T-helper 2 cell treated with Interferon-gamma antibody and Interleukin-4, amounts not matched to agents 5 μg/mL and 100 μg/mL, for 36 hours (primary cell): ENCODE measurements at regions not wholly inside any gene's neighbourhood (a gene's known extent, or its start where the extent isn't known, plus 50 kb on each side); places are given as distances from the start of the nearest gene placed in this dataset.

Source experiments
- DNase-seq: peaks from one replicate; pipeline ENCODE4 v3.0.0; 2021; ENCODE audit warnings: low spot score
- H3K27ac Mint-ChIP-seq: one replicate; pipeline ENCODE4 v1.8.0; 2021; ENCODE audit warnings: mild to moderate bottlenecking, mixed read lengths
- H3K27me3 Mint-ChIP-seq: one replicate; pipeline ENCODE4 v1.8.0; 2021; ENCODE audit warnings: low read depth, mixed read lengths
- H3K36me3 Mint-ChIP-seq: one replicate; pipeline ENCODE4 v1.8.0; 2021; ENCODE audit warnings: low read depth, mixed read lengths
- H3K4me1 Mint-ChIP-seq: one replicate; pipeline ENCODE4 v1.8.0; 2021; ENCODE audit warnings: low read depth, mixed read lengths
- H3K4me3 Mint-ChIP-seq: one replicate; pipeline ENCODE4 v1.8.0; 2022; ENCODE audit warnings: mild to moderate bottlenecking, moderate library complexity, mixed read lengths
- H3K9me3 Mint-ChIP-seq: one replicate; pipeline ENCODE4 v1.8.0; 2021; ENCODE audit warnings: mixed read lengths

- DNase-seq, result no peak
- Mint-ChIP-seq H3K9me3 (no peaks in the 10 kb centered on the region), H3K4me1 (no peaks in the 10 kb centered on the region), H3K27me3 (no peaks in the 10 kb centered on the region), H3K4me3 (no peak overlapping the region), H3K36me3 (no peaks in the 10 kb centered on the region), H3K27ac (no peak overlapping the region)
Measured at GRCh38 chr13:59483501-59484145, 680.1 kb downstream of the DIAPH3 start.

- Mint-ChIP-seq H3K4me1 (no peaks in the 10 kb centered on the region), H3K9me3 (no peaks in the 10 kb centered on the region), H3K36me3 (no peaks in the 10 kb centered on the region), H3K27ac (no peak overlapping the region), H3K4me3 (no peak overlapping the region), H3K27me3 (no peaks in the 10 kb centered on the region)
- no peak for DNase-seq
Measured at GRCh38 chr13:59487883-59488282, 675.8 kb downstream of the DIAPH3 start.

- no peak overlapping the region for H3K4me3 Mint-ChIP-seq
- no peaks in the 10 kb centered on the region for H3K27me3 Mint-ChIP-seq
- no peak for DNase-seq
- no peaks in the 10 kb centered on the region for H3K36me3 Mint-ChIP-seq
- no peaks in the 10 kb centered on the region for H3K9me3 Mint-ChIP-seq
- H3K4me1 Mint-ChIP-seq, result no peaks in the 10 kb centered on the region
- no peak overlapping the region for H3K27ac Mint-ChIP-seq
Measured at GRCh38 chr13:59488436-59488835, 675.3 kb downstream of the DIAPH3 start.

GRCh38 chr13:59490651-59491050 lies 673.1 kb downstream of the DIAPH3 start:
- DNase-seq, result no peak
- Mint-ChIP-seq H3K9me3 (no peaks in the 10 kb centered on the region), H3K27ac (no peak overlapping the region), H3K4me3 (no peak overlapping the region), H3K36me3 (no peaks in the 10 kb centered on the region), H3K27me3 (no peaks in the 10 kb centered on the region), H3K4me1 (peaks cover 2% of the 10 kb centered on the region)

- H3K36me3 Mint-ChIP-seq, result no peaks in the 10 kb centered on the region
- H3K4me1 Mint-ChIP-seq, result peaks cover 2% of the 10 kb centered on the region
- no peaks in the 10 kb centered on the region for H3K27me3 Mint-ChIP-seq
- no peaks in the 10 kb centered on the region for H3K9me3 Mint-ChIP-seq
- DNase-seq, result no peak
- no peak overlapping the region for H3K4me3 Mint-ChIP-seq
- no peak overlapping the region for H3K27ac Mint-ChIP-seq
Measured at GRCh38 chr13:59492030-59492636, 671.6 kb downstream of the DIAPH3 start.

GRCh38 chr13:59493436-59493965 lies 670.2 kb downstream of the DIAPH3 start:
- H3K36me3 Mint-ChIP-seq, result no peaks in the 10 kb centered on the region
- peaks cover 2% of the 10 kb centered on the region for H3K4me1 Mint-ChIP-seq
- no peaks in the 10 kb centered on the region for H3K9me3 Mint-ChIP-seq
- no peak overlapping the region for H3K27ac Mint-ChIP-seq
- H3K4me3 Mint-ChIP-seq, result no peak overlapping the region
- H3K27me3 Mint-ChIP-seq, result no peaks in the 10 kb centered on the region
- no peak for DNase-seq

- Mint-ChIP-seq H3K9me3 (no peaks in the 10 kb centered on the region), H3K4me1 (peaks cover 2% of the 10 kb centered on the region), H3K27me3 (no peaks in the 10 kb centered on the region), H3K27ac (no peak overlapping the region), H3K36me3 (no peaks in the 10 kb centered on the region), H3K4me3 (no peak overlapping the region)
- no peak for DNase-seq
Measured at GRCh38 chr13:59494151-59494550, 669.6 kb downstream of the DIAPH3 start.

GRCh38 chr13:59494560-59494970 lies 669.2 kb downstream of the DIAPH3 start:
- no peak overlapping the region for H3K27ac Mint-ChIP-seq
- H3K4me3 Mint-ChIP-seq, result no peak overlapping the region
- no peaks in the 10 kb centered on the region for H3K9me3 Mint-ChIP-seq
- no peaks in the 10 kb centered on the region for H3K36me3 Mint-ChIP-seq
- H3K27me3 Mint-ChIP-seq, result no peaks in the 10 kb centered on the region
- no peak for DNase-seq
- H3K4me1 Mint-ChIP-seq, result peaks cover 2% of the 10 kb centered on the region

- Mint-ChIP-seq H3K9me3 (no peaks in the 10 kb centered on the region), H3K36me3 (no peaks in the 10 kb centered on the region), H3K27ac (no peak overlapping the region), H3K4me3 (no peak overlapping the region), H3K27me3 (no peaks in the 10 kb centered on the region), H3K4me1 (peaks cover 2% of the 10 kb centered on the region)
- no peak for DNase-seq
Measured at GRCh38 chr13:59495299-59495698, 668.4 kb downstream of the DIAPH3 start.

GRCh38 chr13:59495936-59496512 lies 667.7 kb downstream of the DIAPH3 start:
- no peak for DNase-seq
- no peaks in the 10 kb centered on the region for H3K9me3 Mint-ChIP-seq
- H3K27me3 Mint-ChIP-seq, result no peaks in the 10 kb centered on the region
- H3K4me1 Mint-ChIP-seq, result peaks cover 2% of the 10 kb centered on the region
- H3K4me3 Mint-ChIP-seq, result no peak overlapping the region
- no peaks in the 10 kb centered on the region for H3K36me3 Mint-ChIP-seq
- no peak overlapping the region for H3K27ac Mint-ChIP-seq

- Mint-ChIP-seq H3K4me1 (peaks cover 2% of the 10 kb centered on the region), H3K27me3 (no peaks in the 10 kb centered on the region), H3K27ac (no peak overlapping the region), H3K36me3 (no peaks in the 10 kb centered on the region), H3K4me3 (no peak overlapping the region), H3K9me3 (no peaks in the 10 kb centered on the region)
- no peak for DNase-seq
Measured at GRCh38 chr13:59497621-59498247, 666.0 kb downstream of the DIAPH3 start.

GRCh38 chr13:59501004-59501403 lies 662.7 kb downstream of the DIAPH3 start:
- Mint-ChIP-seq H3K27ac (no peak overlapping the region), H3K9me3 (no peaks in the 10 kb centered on the region), H3K4me3 (no peak overlapping the region), H3K4me1 (no peaks in the 10 kb centered on the region), H3K27me3 (no peaks in the 10 kb centered on the region), H3K36me3 (no peaks in the 10 kb centered on the region)
- DNase-seq, result no peak

GRCh38 chr13:59504407-59504806 lies 659.3 kb downstream of the DIAPH3 start:
- no peaks in the 10 kb centered on the region for H3K4me1 Mint-ChIP-seq
- no peaks in the 10 kb centered on the region for H3K27me3 Mint-ChIP-seq
- no peak overlapping the region for H3K4me3 Mint-ChIP-seq
- no peaks in the 10 kb centered on the region for H3K36me3 Mint-ChIP-seq
- no peaks in the 10 kb centered on the region for H3K9me3 Mint-ChIP-seq
- DNase-seq, result no peak
- no peak overlapping the region for H3K27ac Mint-ChIP-seq

- Mint-ChIP-seq H3K36me3 (no peaks in the 10 kb centered on the region), H3K9me3 (no peaks in the 10 kb centered on the region), H3K4me1 (no peaks in the 10 kb centered on the region), H3K27me3 (no peaks in the 10 kb centered on the region), H3K4me3 (no peak overlapping the region), H3K27ac (no peak overlapping the region)
- no peak for DNase-seq
Measured at GRCh38 chr13:59510386-59510785, 653.3 kb downstream of the DIAPH3 start.
